ENCODE measurements at regions not wholly inside any gene's neighbourhood (a gene's known extent, or its start where the extent isn't known, plus 50 kb on each side); places are given as distances from the start of the nearest gene placed in this dataset.
"Not testable (repeated sequence)": the region's sequence is repeated elsewhere in the genome, so short reads cannot be mapped to it uniquely, and the experiment has no call there.

GRCh38 chr9:2395814-2396612 lies 225.6 kb upstream of the VLDLR start:
- DNase-seq (ENCODE audit: low read depth in 2 of 2), result no peak

- no peak for DNase-seq (ENCODE audit: low read depth in 2 of 2)
These were observed 224.8 kb upstream of the VLDLR start for GRCh38 chr9:2396622-2397285.

GRCh38 chr9:2397875-2398274 lies 223.7 kb upstream of the VLDLR start:
- not testable (repeated sequence) for DNase-seq (ENCODE audit: low read depth in 2 of 2)

GRCh38 chr9:2401746-2402145 lies 219.8 kb upstream of the VLDLR start:
- not testable (repeated sequence) for DNase-seq (ENCODE audit: low read depth in 2 of 2)

GRCh38 chr9:2403701-2404100 lies 217.9 kb upstream of the VLDLR start:
- no peak for DNase-seq (ENCODE audit: low read depth in 2 of 2)

GRCh38 chr9:2406252-2406651 lies 215.3 kb upstream of the VLDLR start:
- no peak for DNase-seq (ENCODE audit: low read depth in 2 of 2)

- no peak for DNase-seq (ENCODE audit: low read depth in 2 of 2)
These were observed 214.1 kb upstream of the VLDLR start for GRCh38 chr9:2407450-2407849.

- DNase-seq (ENCODE audit: low read depth in 2 of 2), result no peak
These were observed 209.9 kb upstream of the VLDLR start for GRCh38 chr9:2411459-2412215.

- no peak for DNase-seq (ENCODE audit: low read depth in 2 of 2)
These were observed 208.3 kb upstream of the VLDLR start for GRCh38 chr9:2413160-2413805.

GRCh38 chr9:2414465-2414864 lies 207.1 kb upstream of the VLDLR start:
- no peak for DNase-seq (ENCODE audit: low read depth in 2 of 2)

GRCh38 chr9:2415326-2415725 lies 206.3 kb upstream of the VLDLR start:
- no peak for DNase-seq (ENCODE audit: low read depth in 2 of 2)

GRCh38 chr9:2417730-2418129 lies 203.9 kb upstream of the VLDLR start:
- no peak for DNase-seq (ENCODE audit: low read depth in 2 of 2)

GRCh38 chr9:2418619-2419018 lies 203.0 kb upstream of the VLDLR start:
- no peak for DNase-seq (ENCODE audit: low read depth in 2 of 2)

- DNase-seq (ENCODE audit: low read depth in 2 of 2), result no peak
These were observed 202.2 kb upstream of the VLDLR start for GRCh38 chr9:2419347-2419746.

- no peak for DNase-seq (ENCODE audit: low read depth in 2 of 2)
These were observed 201.0 kb upstream of the VLDLR start for GRCh38 chr9:2420543-2420942.

GRCh38 chr9:2424619-2425033 lies 197.0 kb upstream of the VLDLR start:
- DNase-seq (ENCODE audit: low read depth in 2 of 2), result no peak

- DNase-seq (ENCODE audit: low read depth in 2 of 2), result no peak
These were observed 195.9 kb upstream of the VLDLR start for GRCh38 chr9:2425676-2426075.

- DNase-seq (ENCODE audit: low read depth in 2 of 2), result no peak
These were observed 194.3 kb upstream of the VLDLR start for GRCh38 chr9:2427120-2427891.

GRCh38 chr9:2439957-2440356 lies 181.6 kb upstream of the VLDLR start:
- no peak for DNase-seq (ENCODE audit: low read depth in 2 of 2)

- not testable (repeated sequence) for DNase-seq (ENCODE audit: low read depth in 2 of 2)
These were observed 177.7 kb upstream of the VLDLR start for GRCh38 chr9:2443933-2444332.

GRCh38 chr9:2448193-2448738 lies 173.3 kb upstream of the VLDLR start:
- DNase-seq (ENCODE audit: low read depth in 2 of 2), result no peak

Data from stimulated activated CD4-positive, alpha-beta T cell treated with anti-CD3 and anti-CD28 coated beads, Interleukin-4, amount 100 ng/mL, for 48 hours (primary cell).